ENCODE measurements at regions not wholly inside any gene's neighbourhood (a gene's known extent, or its start where the extent isn't known, plus 50 kb on each side); places are given as distances from the start of the nearest gene placed in this dataset.

DNA sequence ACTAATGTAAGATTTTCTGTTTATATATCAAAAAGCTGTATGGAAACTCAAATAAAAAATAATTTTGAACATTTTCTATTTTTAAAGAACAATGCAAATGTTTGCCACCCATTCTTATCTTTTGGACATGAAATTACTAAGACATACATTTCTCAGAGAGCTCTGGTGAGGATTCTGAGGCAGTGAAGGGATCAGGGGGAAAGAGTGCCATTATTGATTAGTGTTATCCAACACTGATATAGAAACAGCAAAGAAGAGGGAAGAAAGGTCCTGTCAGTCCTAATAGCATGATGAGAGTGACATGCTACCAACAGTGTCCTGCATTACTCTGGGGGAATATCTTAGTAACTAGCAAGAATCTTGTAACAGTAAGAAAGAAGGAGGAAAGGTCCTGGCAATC lies 282.2 kb downstream of the RPL10L start:
- H3K36me3 ChIP-seq (ENCODE audit: insufficient read depth, low read length, poor library complexity, severe bottlenecking) = no peaks in the 10 kb centered on the region
- intact Hi-C loops (cut with micrococcal nuclease; ENCODE audit: unreplicated experiment) = no loop called here
- H3K27ac ChIP-seq (ENCODE audit: low read depth, low read length, poor library complexity, severe bottlenecking) = no peak overlapping the region
- POLR2A ChIA-PET (ENCODE audit: low non-redundant PET) = no interaction called here
- BruUV-seq (replicated peaks) = no TSS peak
- no peak for DNase-seq (ENCODE audit: low spot score)
- no peaks in the 10 kb centered on the region for H3K27me3 ChIP-seq (replicated peaks; ENCODE audit: insufficient read depth, low read depth, low read length, poor library complexity)
- H3K4me3 ChIP-seq (ENCODE audit: low read depth, low read length, poor library complexity, severe bottlenecking) = no peak overlapping the region
- H3K9me3 ChIP-seq (ENCODE audit: low read depth, low read length, poor library complexity, severe bottlenecking) = no peaks in the 10 kb centered on the region
- CTCF ChIA-PET = no interaction called here
- TF ChIP-seq EZH2 (IDR thresholded peaks at IDR 0.05; ENCODE audit: borderline replicate concordance, low read depth, low read length, poor library complexity, severe bottlenecking) = no peak
- TF ChIP-seq, protein P1, sequence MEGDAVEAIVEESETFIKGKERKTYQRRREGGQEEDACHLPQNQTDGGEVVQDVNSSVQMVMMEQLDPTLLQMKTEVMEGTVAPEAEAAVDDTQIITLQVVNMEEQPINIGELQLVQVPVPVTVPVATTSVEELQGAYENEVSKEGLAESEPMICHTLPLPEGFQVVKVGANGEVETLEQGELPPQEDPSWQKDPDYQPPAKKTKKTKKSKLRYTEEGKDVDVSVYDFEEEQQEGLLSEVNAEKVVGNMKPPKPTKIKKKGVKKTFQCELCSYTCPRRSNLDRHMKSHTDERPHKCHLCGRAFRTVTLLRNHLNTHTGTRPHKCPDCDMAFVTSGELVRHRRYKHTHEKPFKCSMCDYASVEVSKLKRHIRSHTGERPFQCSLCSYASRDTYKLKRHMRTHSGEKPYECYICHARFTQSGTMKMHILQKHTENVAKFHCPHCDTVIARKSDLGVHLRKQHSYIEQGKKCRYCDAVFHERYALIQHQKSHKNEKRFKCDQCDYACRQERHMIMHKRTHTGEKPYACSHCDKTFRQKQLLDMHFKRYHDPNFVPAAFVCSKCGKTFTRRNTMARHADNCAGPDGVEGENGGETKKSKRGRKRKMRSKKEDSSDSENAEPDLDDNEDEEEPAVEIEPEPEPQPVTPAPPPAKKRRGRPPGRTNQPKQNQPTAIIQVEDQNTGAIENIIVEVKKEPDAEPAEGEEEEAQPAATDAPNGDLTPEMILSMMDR (conservative IDR thresholded peaks at IDR 0.05; ENCODE audit: low read depth, low read length) = no peak
- H3K4me1 ChIP-seq (ENCODE audit: insufficient read depth, low read length, poor library complexity, severe bottlenecking) = no peaks in the 10 kb centered on the region

DNA sequence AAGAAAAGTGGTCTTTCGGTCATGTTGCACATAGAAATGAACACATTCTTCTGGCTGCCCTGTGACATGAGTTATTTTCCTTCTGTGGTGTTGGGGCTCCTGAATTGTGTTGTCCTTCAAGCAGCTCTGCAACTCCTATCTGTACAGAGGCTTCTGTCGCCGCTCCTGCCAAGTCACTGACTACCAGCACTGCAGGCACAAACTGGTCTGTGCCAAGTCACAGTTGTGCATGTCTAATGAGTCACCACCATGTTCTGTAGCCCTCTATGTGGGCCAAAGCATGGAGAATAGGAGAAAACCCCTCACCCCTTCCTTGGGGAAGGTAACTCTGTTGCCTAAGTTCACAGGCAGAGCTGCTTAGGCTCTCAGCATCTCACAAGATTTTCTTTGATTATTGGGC lies 283.3 kb downstream of the RPL10L start:
- H3K4me1 ChIP-seq (ENCODE audit: insufficient read depth, low read length, poor library complexity, severe bottlenecking) = no peaks in the 10 kb centered on the region
- BruUV-seq (replicated peaks) = no TSS peak
- DNase-seq (ENCODE audit: low spot score) = no peak
- H3K36me3 ChIP-seq (ENCODE audit: insufficient read depth, low read length, poor library complexity, severe bottlenecking) = no peaks in the 10 kb centered on the region
- H3K27ac ChIP-seq (ENCODE audit: low read depth, low read length, poor library complexity, severe bottlenecking) = no peak overlapping the region
- TF ChIP-seq, protein P1 (conservative IDR thresholded peaks at IDR 0.05; ENCODE audit: low read depth, low read length) = no peak
- no peak for TF ChIP-seq EZH2 (IDR thresholded peaks at IDR 0.05; ENCODE audit: borderline replicate concordance, low read depth, low read length, poor library complexity, severe bottlenecking)
- H3K9me3 ChIP-seq (ENCODE audit: low read depth, low read length, poor library complexity, severe bottlenecking) = no peaks in the 10 kb centered on the region
- H3K4me3 ChIP-seq (ENCODE audit: low read depth, low read length, poor library complexity, severe bottlenecking) = no peak overlapping the region
- intact Hi-C loops (cut with micrococcal nuclease; ENCODE audit: unreplicated experiment) = no loop called here
- ChIA-PET POLR2A (ENCODE audit: low non-redundant PET) (no interaction called here), CTCF (no interaction called here)
- H3K27me3 ChIP-seq (replicated peaks; ENCODE audit: insufficient read depth, low read depth, low read length, poor library complexity) = no peaks in the 10 kb centered on the region

DNA sequence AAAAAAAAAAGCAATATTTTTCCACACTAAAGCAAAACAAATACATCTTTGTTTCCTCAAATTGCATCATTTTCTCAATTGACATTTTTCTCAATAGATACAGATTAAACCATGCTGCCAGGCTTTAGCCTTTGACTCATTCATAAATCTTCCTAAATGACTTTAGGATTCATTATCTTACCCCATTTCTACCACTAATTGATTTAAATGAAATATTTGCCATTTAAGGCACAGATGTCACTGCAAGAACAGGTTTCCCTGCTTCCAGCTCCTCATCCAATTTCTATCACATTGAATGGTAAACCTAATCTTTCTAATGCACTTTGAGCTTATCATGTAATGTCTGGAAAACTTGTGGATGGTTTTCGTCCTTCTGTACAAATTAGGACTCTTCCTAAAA lies 298.7 kb downstream of the RPL10L start:
- intact Hi-C loops (cut with micrococcal nuclease; ENCODE audit: unreplicated experiment) = no loop called here
- no peaks in the 10 kb centered on the region for H3K27me3 ChIP-seq (replicated peaks; ENCODE audit: insufficient read depth, low read depth, low read length, poor library complexity)
- H3K4me3 ChIP-seq (ENCODE audit: low read depth, low read length, poor library complexity, severe bottlenecking) = no peak overlapping the region
- no peaks in the 10 kb centered on the region for H3K36me3 ChIP-seq (ENCODE audit: insufficient read depth, low read length, poor library complexity, severe bottlenecking)
- POLR2A ChIA-PET (ENCODE audit: low non-redundant PET) = no interaction called here
- DNase-seq (ENCODE audit: low spot score) = no peak
- no peaks in the 10 kb centered on the region for H3K4me1 ChIP-seq (ENCODE audit: insufficient read depth, low read length, poor library complexity, severe bottlenecking)
- H3K9me3 ChIP-seq (ENCODE audit: low read depth, low read length, poor library complexity, severe bottlenecking) = no peaks in the 10 kb centered on the region
- CTCF ChIA-PET = no interaction called here
- BruUV-seq (replicated peaks) = no TSS peak
- TF ChIP-seq, protein P1 (conservative IDR thresholded peaks at IDR 0.05; ENCODE audit: low read depth, low read length) = no peak
- no peak for TF ChIP-seq EZH2 (IDR thresholded peaks at IDR 0.05; ENCODE audit: borderline replicate concordance, low read depth, low read length, poor library complexity, severe bottlenecking)
- no peak overlapping the region for H3K27ac ChIP-seq (ENCODE audit: low read depth, low read length, poor library complexity, severe bottlenecking)

All from A673 (cell line).